Sigmoid colon (tissue), 4 donors: ENCODE measurements at regions not wholly inside any gene's neighbourhood (a gene's known extent, or its start where the extent isn't known, plus 50 kb on each side); places are given as distances from the start of the nearest gene placed in this dataset.

Experiments
- CTCF ChIP-seq, 4 experiments: fragments of 450-650 bp in 3 of 4; fragments of 200-600 bp in 1 of 4; IDR thresholded peaks; one replicate each; pipeline ENCODE4 v1.5.1; 2016 to 2019; ENCODE audit warnings: antibody characterized with exemption in 4 of 4, mild to moderate bottlenecking in 3 of 4, moderate library complexity in 2 of 4
- POLR2AphosphoS5 ChIP-seq, 4 donors: sonication (generic); formaldehyde crosslinking; IDR thresholded peaks; one replicate each; pipeline ENCODE4 v1.6.1; 2017; ENCODE audit warnings: antibody characterized with exemption in 4 of 4

- no peak for TF ChIP-seq POLR2AphosphoS5 (IDR thresholded peaks at IDR 0.05)
- no peak for TF ChIP-seq CTCF (IDR thresholded peaks at IDR 0.05)
Observed at GRCh38 chr5:118015511-118015910, 972.8 kb downstream of the DTWD2 start.
